Uterus (tissue), 3 donors: ENCODE measurements at regions not wholly inside any gene's neighbourhood (a gene's known extent, or its start where the extent isn't known, plus 50 kb on each side); places are given as distances from the start of the nearest gene placed in this dataset.
"Not testable (repeated sequence)": the region's sequence is repeated elsewhere in the genome, so short reads cannot be mapped to it uniquely, and the experiment has no call there.

Source experiments
- DNase-seq, 2 donors: peaks; one replicate each; pipeline ENCODE4 v3.0.0-alpha.2; 2019 to 2020
- H3K27ac ChIP-seq, 2 donors: fragments of 200-600 bp; sonication (generic); 1 replicate in 1 of 2; 2 replicates in 1 of 2; pipeline ENCODE4 v1.5.1; 2016 to 2018
- H3K27me3 ChIP-seq, 2 donors: fragments of 200-600 bp; sonication (generic); one replicate each; pipeline ENCODE4 v1.5.1; 2018 to 2019; ENCODE audit warnings: control low read depth in 1 of 2
- H3K36me3 ChIP-seq, 2 donors: fragments of 200-600 bp; sonication (generic); one replicate each; pipeline ENCODE4 v1.5.1; 2019; ENCODE audit warnings: control low read depth in 1 of 2
- H3K4me1 ChIP-seq, 2 donors: fragments of 200-600 bp; sonication (generic); one replicate each; pipeline ENCODE4 v1.5.1; 2018 to 2019; ENCODE audit warnings: control low read depth in 1 of 2
- H3K4me3 ChIP-seq, 2 donors: fragments of 200-600 bp; sonication (generic); 1 replicate in 1 of 2; 2 replicates in 1 of 2; pipeline ENCODE4 v1.5.1; 2018 to 2019; ENCODE audit warnings: mild to moderate bottlenecking in 1 of 2
- H3K9me3 ChIP-seq, 2 donors: fragments of 200-600 bp; sonication (generic); one replicate each; pipeline ENCODE4 v1.5.1; 2019; ENCODE audit warnings: control low read depth in 1 of 2
- CTCF ChIP-seq, 4 experiments: fragments of 200-600 bp in 2 of 4; fragments of 450-650 bp in 2 of 4; sonication (generic) in 2 of 4; IDR thresholded peaks; one replicate each; pipeline ENCODE4 v1.5.1; 2016 to 2019; ENCODE audit warnings: antibody characterized with exemption in 4 of 4, mild to moderate bottlenecking in 2 of 4, moderate library complexity in 1 of 4
- POLR2A ChIP-seq, 2 donors: fragments of 450-650 bp; IDR thresholded peaks; one replicate each; pipeline ENCODE4 v1.6.1; 2016; ENCODE audit warnings: antibody characterized with exemption in 2 of 2, mild to moderate bottlenecking in 1 of 2, moderate library complexity in 1 of 2
- intact Hi-C: fragments of 100-400 bp; cut with DNase I; formaldehyde crosslinking; loops from one replicate; pipeline ENCODE4 v1.15.1; 2023; ENCODE audit warnings: low total_unique reads
- donor health status: DM: yes; HTN: yes; CAD: no.

- Histone ChIP-seq H3K4me1 (no peaks in the 10 kb centered on the region), H3K4me3 (no peak overlapping the region), H3K27me3 (no peaks in the 10 kb centered on the region), H3K9me3 (no peaks in the 10 kb centered on the region), H3K36me3 (no peaks in the 10 kb centered on the region), H3K27ac (no peak overlapping the region)
- intact Hi-C loops = no loop called here
- DNase-seq = no peak
- TF ChIP-seq CTCF (IDR thresholded peaks at IDR 0.05) (no peak), POLR2A (IDR thresholded peaks at IDR 0.05) (no peak)
Observed at GRCh38 chr18:39209173-39209572, 1643.6 kb upstream of the CELF4 start.

GRCh38 chr18:39208729-39209128, 1643.1 kb upstream of the CELF4 start:
- intact Hi-C loops = no loop called here
- no peaks in the 10 kb centered on the region for H3K27me3 ChIP-seq
- DNase-seq = no peak
- H3K27ac ChIP-seq = no peak overlapping the region
- no peak overlapping the region for H3K4me3 ChIP-seq
- H3K4me1 ChIP-seq = no peaks in the 10 kb centered on the region
- H3K36me3 ChIP-seq = no peaks in the 10 kb centered on the region
- TF ChIP-seq CTCF (IDR thresholded peaks at IDR 0.05) (no peak), POLR2A (IDR thresholded peaks at IDR 0.05) (no peak)
- H3K9me3 ChIP-seq = no peaks in the 10 kb centered on the region

GRCh38 chr18:39208190-39208589, 1642.6 kb upstream of the CELF4 start:
- TF ChIP-seq CTCF (IDR thresholded peaks at IDR 0.05) (no peak), POLR2A (IDR thresholded peaks at IDR 0.05) (no peak)
- H3K36me3 ChIP-seq = no peaks in the 10 kb centered on the region
- no peak for DNase-seq

GRCh38 chr18:39206398-39207103, 1641.0 kb upstream of the CELF4 start:
- H3K36me3 ChIP-seq, DNase-seq, intact Hi-C loops, H3K4me3 ChIP-seq, H3K27ac ChIP-seq, H3K27me3 ChIP-seq, H3K4me1 ChIP-seq, H3K9me3 ChIP-seq: not testable (repeated sequence)

More at GRCh38 chr18:39208190-39208589, 1642.6 kb upstream of the CELF4 start:
- no peaks in the 10 kb centered on the region for H3K4me1 ChIP-seq
- intact Hi-C loops = no loop called here
- no peaks in the 10 kb centered on the region for H3K27me3 ChIP-seq
- no peak overlapping the region for H3K4me3 ChIP-seq
- no peaks in the 10 kb centered on the region for H3K9me3 ChIP-seq
- H3K27ac ChIP-seq = no peak overlapping the region

- H3K27ac ChIP-seq = no peak overlapping the region
- H3K4me3 ChIP-seq = no peak overlapping the region
- intact Hi-C loops = no loop called here
- no peaks in the 10 kb centered on the region for H3K36me3 ChIP-seq
- TF ChIP-seq POLR2A (IDR thresholded peaks at IDR 0.05) (no peak), CTCF (IDR thresholded peaks at IDR 0.05) (no peak)
- no peak for DNase-seq
- H3K9me3 ChIP-seq = no peaks in the 10 kb centered on the region
- H3K27me3 ChIP-seq = no peaks in the 10 kb centered on the region
- H3K4me1 ChIP-seq = no peaks in the 10 kb centered on the region
Observed at GRCh38 chr18:39205565-39206195, 1640.1 kb upstream of the CELF4 start.
